ENCODE measurements at regions not wholly inside any gene's neighbourhood (a gene's known extent, or its start where the extent isn't known, plus 50 kb on each side); places are given as distances from the start of the nearest gene placed in this dataset.

DNA sequence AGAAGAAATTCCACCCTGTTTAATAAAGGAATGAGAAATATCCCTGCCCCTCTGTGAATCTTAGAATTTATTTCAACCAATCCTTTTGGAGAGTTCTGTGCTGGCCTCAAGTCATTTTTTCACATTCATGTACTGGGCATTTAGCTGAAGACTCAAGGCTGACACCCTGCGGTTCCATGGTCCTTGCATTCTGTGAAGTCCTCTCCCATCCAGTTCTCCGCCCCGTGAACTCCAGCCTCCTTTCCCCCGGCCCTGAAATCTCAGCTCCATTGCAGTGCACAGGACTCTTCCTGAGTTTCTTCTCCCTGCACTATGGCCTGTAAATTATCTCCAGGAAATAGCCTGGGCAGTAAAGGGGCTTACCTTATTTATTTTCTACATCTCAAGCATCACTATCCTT is 183.0 kb upstream of the KCND2 start:
- Histone ChIP-seq H3K27me3 (ENCODE audit: insufficient read depth, poor library complexity, severe bottlenecking) (no peaks in the 10 kb centered on the region), H3K27ac (ENCODE audit: poor library complexity, severe bottlenecking) (no peak overlapping the region), H3K9me3 (ENCODE audit: severe bottlenecking) (no peaks in the 10 kb centered on the region), H3K4me3 (ENCODE audit: severe bottlenecking) (no peak overlapping the region), H3K36me3 (ENCODE audit: low read depth) (no peaks in the 10 kb centered on the region), H3K4me1 (ENCODE audit: insufficient read depth, poor library complexity, severe bottlenecking) (no peaks in the 10 kb centered on the region)
- ATAC-seq (ENCODE audit: low read depth) (peak; percentile 77), DNase-seq (ENCODE audit: low spot score) (no peak)
- TF ChIP-seq, protein P1, sequence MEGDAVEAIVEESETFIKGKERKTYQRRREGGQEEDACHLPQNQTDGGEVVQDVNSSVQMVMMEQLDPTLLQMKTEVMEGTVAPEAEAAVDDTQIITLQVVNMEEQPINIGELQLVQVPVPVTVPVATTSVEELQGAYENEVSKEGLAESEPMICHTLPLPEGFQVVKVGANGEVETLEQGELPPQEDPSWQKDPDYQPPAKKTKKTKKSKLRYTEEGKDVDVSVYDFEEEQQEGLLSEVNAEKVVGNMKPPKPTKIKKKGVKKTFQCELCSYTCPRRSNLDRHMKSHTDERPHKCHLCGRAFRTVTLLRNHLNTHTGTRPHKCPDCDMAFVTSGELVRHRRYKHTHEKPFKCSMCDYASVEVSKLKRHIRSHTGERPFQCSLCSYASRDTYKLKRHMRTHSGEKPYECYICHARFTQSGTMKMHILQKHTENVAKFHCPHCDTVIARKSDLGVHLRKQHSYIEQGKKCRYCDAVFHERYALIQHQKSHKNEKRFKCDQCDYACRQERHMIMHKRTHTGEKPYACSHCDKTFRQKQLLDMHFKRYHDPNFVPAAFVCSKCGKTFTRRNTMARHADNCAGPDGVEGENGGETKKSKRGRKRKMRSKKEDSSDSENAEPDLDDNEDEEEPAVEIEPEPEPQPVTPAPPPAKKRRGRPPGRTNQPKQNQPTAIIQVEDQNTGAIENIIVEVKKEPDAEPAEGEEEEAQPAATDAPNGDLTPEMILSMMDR (IDR thresholded peaks at IDR 0.05; ENCODE audit: poor library complexity, severe bottlenecking), result peak; percentile 50

DNA sequence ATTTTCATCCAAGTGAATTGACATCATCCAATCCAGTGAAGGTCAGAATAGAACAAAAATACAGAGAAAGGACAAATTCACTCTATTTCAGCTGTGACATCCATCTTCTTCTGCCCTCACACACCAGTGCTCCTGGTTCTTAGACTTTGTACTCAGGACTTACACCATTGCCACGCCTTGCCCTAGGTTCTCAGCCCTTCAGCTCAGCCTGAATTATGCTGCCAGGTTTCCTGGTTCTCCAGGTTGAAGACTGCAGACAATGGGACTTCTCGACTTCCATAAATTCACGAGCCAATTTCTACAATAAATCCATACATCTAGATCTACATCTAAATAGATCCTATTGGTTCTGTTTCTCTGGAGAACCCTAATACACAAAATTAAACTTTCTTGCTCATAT is 181.2 kb upstream of the KCND2 start:
- ATAC-seq (ENCODE audit: low read depth), result no peak

DNA sequence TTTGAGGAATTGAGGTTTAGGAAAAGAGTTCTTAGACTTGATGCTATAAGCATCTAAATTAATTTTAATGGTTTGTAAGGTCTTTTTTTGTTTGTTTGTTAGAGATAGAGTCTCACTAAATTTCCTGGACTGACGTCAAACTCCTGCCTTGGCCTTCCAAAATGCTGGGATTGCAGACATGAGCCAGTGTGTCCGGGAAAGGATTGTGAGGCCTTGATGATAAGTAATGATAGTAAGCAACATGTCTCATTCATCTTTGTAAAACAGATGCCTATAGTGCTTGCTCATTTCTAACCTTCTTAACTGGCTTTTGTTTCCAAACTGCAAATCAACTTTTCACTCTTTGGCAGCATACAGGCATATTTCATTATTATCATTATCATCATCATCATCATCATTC is 176.0 kb upstream of the KCND2 start:
- no peak overlapping the region for H3K4me3 ChIP-seq (ENCODE audit: severe bottlenecking)
- no peaks in the 10 kb centered on the region for H3K36me3 ChIP-seq (ENCODE audit: low read depth)
- ATAC-seq (ENCODE audit: low read depth), result no peak

More for the DNA sequence above, 181.2 kb upstream of the KCND2 start:
- Histone ChIP-seq H3K36me3 (ENCODE audit: low read depth) (no peaks in the 10 kb centered on the region), H3K27ac (ENCODE audit: poor library complexity, severe bottlenecking) (no peak overlapping the region), H3K27me3 (ENCODE audit: insufficient read depth, poor library complexity, severe bottlenecking) (no peaks in the 10 kb centered on the region), H3K4me3 (ENCODE audit: severe bottlenecking) (no peak overlapping the region), H3K4me1 (ENCODE audit: insufficient read depth, poor library complexity, severe bottlenecking) (no peaks in the 10 kb centered on the region), H3K9me3 (ENCODE audit: severe bottlenecking) (no peaks in the 10 kb centered on the region)
- DNase-seq (ENCODE audit: low spot score), result no peak
- TF ChIP-seq, protein P1 (IDR thresholded peaks at IDR 0.05; ENCODE audit: poor library complexity, severe bottlenecking), result no peak

DNA sequence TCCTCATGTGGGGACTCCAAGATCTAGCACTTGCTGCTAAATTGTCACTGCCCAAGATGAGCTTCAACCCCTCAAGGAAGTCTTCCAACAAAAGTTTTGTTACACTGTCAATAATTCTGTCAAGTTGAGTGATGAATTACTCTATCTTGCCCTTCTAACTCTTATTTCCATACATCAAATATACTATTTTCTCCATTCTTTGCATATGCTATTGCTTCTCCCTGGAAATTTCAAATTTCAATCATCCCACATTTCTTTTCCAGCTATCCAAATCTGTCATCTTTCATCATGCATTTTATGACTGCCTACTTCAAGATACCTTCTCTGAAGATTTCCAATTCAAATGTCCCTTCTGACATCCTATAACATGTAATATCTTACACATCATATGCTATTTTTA is 175.2 kb upstream of the KCND2 start:
- Histone ChIP-seq H3K27ac (ENCODE audit: poor library complexity, severe bottlenecking) (no peak overlapping the region), H3K4me3 (ENCODE audit: severe bottlenecking) (no peak overlapping the region), H3K4me1 (ENCODE audit: insufficient read depth, poor library complexity, severe bottlenecking) (no peaks in the 10 kb centered on the region), H3K36me3 (ENCODE audit: low read depth) (no peaks in the 10 kb centered on the region), H3K9me3 (ENCODE audit: severe bottlenecking) (no peaks in the 10 kb centered on the region), H3K27me3 (ENCODE audit: insufficient read depth, poor library complexity, severe bottlenecking) (no peaks in the 10 kb centered on the region)
- TF ChIP-seq, protein P1 (IDR thresholded peaks at IDR 0.05; ENCODE audit: poor library complexity, severe bottlenecking), result no peak
- DNase-seq (ENCODE audit: low spot score), result no peak
- ATAC-seq (ENCODE audit: low read depth), result no peak

More for the DNA sequence above, 176.0 kb upstream of the KCND2 start:
- H3K27me3 ChIP-seq (ENCODE audit: insufficient read depth, poor library complexity, severe bottlenecking), result no peaks in the 10 kb centered on the region
- no peak for DNase-seq (ENCODE audit: low spot score)
- no peaks in the 10 kb centered on the region for H3K4me1 ChIP-seq (ENCODE audit: insufficient read depth, poor library complexity, severe bottlenecking)
- no peaks in the 10 kb centered on the region for H3K9me3 ChIP-seq (ENCODE audit: severe bottlenecking)
- no peak overlapping the region for H3K27ac ChIP-seq (ENCODE audit: poor library complexity, severe bottlenecking)
- TF ChIP-seq, protein P1 (IDR thresholded peaks at IDR 0.05; ENCODE audit: poor library complexity, severe bottlenecking), result no peak

GRCh38 chr7:120108376-120108775 is 164.6 kb upstream of the KCND2 start:
- no peak overlapping the region for H3K4me3 ChIP-seq (ENCODE audit: severe bottlenecking)
- no peak for ATAC-seq (ENCODE audit: low read depth)

More at GRCh38 chr7:120108376-120108775, 164.6 kb upstream of the KCND2 start:
- Histone ChIP-seq H3K4me1 (ENCODE audit: insufficient read depth, poor library complexity, severe bottlenecking) (no peaks in the 10 kb centered on the region), H3K9me3 (ENCODE audit: severe bottlenecking) (no peaks in the 10 kb centered on the region), H3K36me3 (ENCODE audit: low read depth) (no peaks in the 10 kb centered on the region), H3K27me3 (ENCODE audit: insufficient read depth, poor library complexity, severe bottlenecking) (no peaks in the 10 kb centered on the region), H3K27ac (ENCODE audit: poor library complexity, severe bottlenecking) (no peak overlapping the region)
- TF ChIP-seq, protein P1 (IDR thresholded peaks at IDR 0.05; ENCODE audit: poor library complexity, severe bottlenecking), result no peak
- DNase-seq (ENCODE audit: low spot score), result no peak

Data from RWPE2 (cell line).